Activated CD4-positive, alpha-beta memory T cell treated with anti-CD3 and anti-CD28 coated beads for 36 hours (primary cell): ENCODE measurements at regions not wholly inside any gene's neighbourhood (a gene's known extent, or its start where the extent isn't known, plus 50 kb on each side); places are given as distances from the start of the nearest gene placed in this dataset.
A peak's percentile ranks its signal among the peaks of the same experiment; 100 is the strongest.

ENCODE experiments used
- CTCF ChIA-PET: fragments of 350-600 bp; sonication (Branson Sonifier 250); formaldehyde crosslinking; loops from one replicate; lab custom pipeline; 2021; ENCODE audit warnings: antibody characterized with exemption, inconsistent platforms; lab: Charles Lee
- POLR2A ChIA-PET: fragments of 350-600 bp; sonication (Branson Sonifier 250); formaldehyde crosslinking; loops from one replicate; lab custom pipeline; 2021; ENCODE audit warnings: antibody characterized with exemption; lab: Charles Lee
- DNase-seq: peaks from one replicate; pipeline ENCODE4 v3.0.0-alpha.2; 2020
- H3K27ac Mint-ChIP-seq: one replicate; pipeline ENCODE4 v1.8.0; 2021; ENCODE audit warnings: mixed read lengths
- H3K27me3 Mint-ChIP-seq: one replicate; pipeline ENCODE4 v1.8.0; 2021; ENCODE audit warnings: mixed read lengths
- H3K36me3 Mint-ChIP-seq: one replicate; pipeline ENCODE4 v1.8.0; 2021; ENCODE audit warnings: mixed read lengths
- H3K4me1 Mint-ChIP-seq: one replicate; pipeline ENCODE4 v1.8.0; 2021; ENCODE audit warnings: low read depth, mixed read lengths
- H3K4me3 Mint-ChIP-seq: one replicate; pipeline ENCODE4 v1.8.0; 2021; ENCODE audit warnings: mild to moderate bottlenecking, mixed read lengths
- H3K9me3 Mint-ChIP-seq: one replicate; pipeline ENCODE4 v1.8.0; 2021; ENCODE audit warnings: mixed read lengths
- intact Hi-C: fragments of 100-400 bp; cut with micrococcal nuclease; formaldehyde crosslinking; loops from one replicate; pipeline ENCODE4 v1.15.1; 2023

GRCh38 chr4:20109391-20109790, 142.3 kb upstream of the SLIT2 start:
- POLR2A ChIA-PET, result no interaction called here
- intact Hi-C loops, result no loop called here
- H3K9me3 Mint-ChIP-seq, result peaks cover 12% of the 10 kb centered on the region
- no peaks in the 10 kb centered on the region for H3K27me3 Mint-ChIP-seq
- no peaks in the 10 kb centered on the region for H3K36me3 Mint-ChIP-seq
- no peak for DNase-seq
- no peak overlapping the region for H3K27ac Mint-ChIP-seq
- H3K4me1 Mint-ChIP-seq, result no peaks in the 10 kb centered on the region
- CTCF ChIA-PET, result no interaction called here
- no peak overlapping the region for H3K4me3 Mint-ChIP-seq

- H3K4me1 Mint-ChIP-seq, result no peaks in the 10 kb centered on the region
Measured at GRCh38 chr4:20106921-20107320, 144.8 kb upstream of the SLIT2 start.

GRCh38 chr4:20101831-20102230, 149.9 kb upstream of the SLIT2 start:
- no peak for DNase-seq
- Mint-ChIP-seq H3K27ac (no peak overlapping the region), H3K27me3 (no peaks in the 10 kb centered on the region), H3K9me3 (peaks cover 22% of the 10 kb centered on the region), H3K36me3 (no peaks in the 10 kb centered on the region), H3K4me1 (no peaks in the 10 kb centered on the region), H3K4me3 (no peak overlapping the region)
- POLR2A ChIA-PET, result no interaction called here
- CTCF ChIA-PET, result no interaction called here
- intact Hi-C loops, result no loop called here

More at GRCh38 chr4:20106921-20107320, 144.8 kb upstream of the SLIT2 start:
- POLR2A ChIA-PET, result no interaction called here
- DNase-seq, result no peak
- CTCF ChIA-PET, result no interaction called here
- intact Hi-C loops, result no loop called here
- H3K9me3 Mint-ChIP-seq, result peaks cover 9% of the 10 kb centered on the region
- no peak overlapping the region for H3K4me3 Mint-ChIP-seq
- H3K27ac Mint-ChIP-seq, result no peak overlapping the region
- no peaks in the 10 kb centered on the region for H3K36me3 Mint-ChIP-seq
- no peaks in the 10 kb centered on the region for H3K27me3 Mint-ChIP-seq

- H3K9me3 Mint-ChIP-seq, result peaks cover 17% of the 10 kb centered on the region
- no peaks in the 10 kb centered on the region for H3K27me3 Mint-ChIP-seq
- no peaks in the 10 kb centered on the region for H3K4me1 Mint-ChIP-seq
- ChIA-PET CTCF (no interaction called here), POLR2A (no interaction called here)
- no peak overlapping the region for H3K4me3 Mint-ChIP-seq
- no peak for DNase-seq
- intact Hi-C loops, result no loop called here
- H3K36me3 Mint-ChIP-seq, result no peaks in the 10 kb centered on the region
- no peak overlapping the region for H3K27ac Mint-ChIP-seq
Measured at GRCh38 chr4:20096911-20097310, 154.8 kb upstream of the SLIT2 start.

GRCh38 chr4:20095805-20096541, 155.7 kb upstream of the SLIT2 start:
- Mint-ChIP-seq H3K9me3 (peaks cover 11% of the 10 kb centered on the region), H3K4me3 (no peak overlapping the region), H3K4me1 (no peaks in the 10 kb centered on the region), H3K36me3 (no peaks in the 10 kb centered on the region), H3K27me3 (no peaks in the 10 kb centered on the region), H3K27ac (no peak overlapping the region)
- ChIA-PET CTCF (no interaction called here), POLR2A (no interaction called here)
- intact Hi-C loops, result no loop called here
- DNase-seq, result no peak

GRCh38 chr4:20091781-20092180, 159.9 kb upstream of the SLIT2 start:
- H3K27me3 Mint-ChIP-seq, result no peaks in the 10 kb centered on the region
- H3K9me3 Mint-ChIP-seq, result no peaks in the 10 kb centered on the region
- no peaks in the 10 kb centered on the region for H3K36me3 Mint-ChIP-seq
- no peak overlapping the region for H3K4me3 Mint-ChIP-seq
- H3K27ac Mint-ChIP-seq, result no peak overlapping the region
- DNase-seq, result no peak
- CTCF ChIA-PET, result no interaction called here
- POLR2A ChIA-PET, result no interaction called here
- intact Hi-C loops, result no loop called here
- no peaks in the 10 kb centered on the region for H3K4me1 Mint-ChIP-seq

- intact Hi-C loops, result no loop called here
- CTCF ChIA-PET, result interaction anchor here (0.7 kb wide), 1 partner anchor 839 kb away, joined by 3 read pairs; no protein-coding TSS in a partner anchor
- no peaks in the 10 kb centered on the region for H3K36me3 Mint-ChIP-seq
- H3K4me1 Mint-ChIP-seq, result no peaks in the 10 kb centered on the region
- no peaks in the 10 kb centered on the region for H3K9me3 Mint-ChIP-seq
- POLR2A ChIA-PET, result no interaction called here
- H3K4me3 Mint-ChIP-seq, result no peak overlapping the region
- H3K27ac Mint-ChIP-seq, result no peak overlapping the region
- no peak for DNase-seq
- H3K27me3 Mint-ChIP-seq, result no peaks in the 10 kb centered on the region
Measured at GRCh38 chr4:20087522-20087911, 164.2 kb upstream of the SLIT2 start.

GRCh38 chr4:20086799-20087521, 164.7 kb upstream of the SLIT2 start:
- Mint-ChIP-seq H3K27me3 (no peaks in the 10 kb centered on the region), H3K4me3 (no peak overlapping the region), H3K36me3 (no peaks in the 10 kb centered on the region), H3K9me3 (no peaks in the 10 kb centered on the region), H3K27ac (no peak overlapping the region), H3K4me1 (no peaks in the 10 kb centered on the region)
- intact Hi-C loops, result no loop called here
- POLR2A ChIA-PET, result no interaction called here
- CTCF ChIA-PET, result no interaction called here
- no peak for DNase-seq

- no peaks in the 10 kb centered on the region for H3K27me3 Mint-ChIP-seq
- no peaks in the 10 kb centered on the region for H3K9me3 Mint-ChIP-seq
- CTCF ChIA-PET, result no interaction called here
- no peaks in the 10 kb centered on the region for H3K36me3 Mint-ChIP-seq
- H3K4me3 Mint-ChIP-seq, result no peak overlapping the region
- POLR2A ChIA-PET, result no interaction called here
- intact Hi-C loops, result no loop called here
- no peaks in the 10 kb centered on the region for H3K4me1 Mint-ChIP-seq
- no peak for DNase-seq
- H3K27ac Mint-ChIP-seq, result no peak overlapping the region
Measured at GRCh38 chr4:20086067-20086798, 165.5 kb upstream of the SLIT2 start.

GRCh38 chr4:20085653-20086052, 166.1 kb upstream of the SLIT2 start:
- CTCF ChIA-PET, result no interaction called here

GRCh38 chr4:20085156-20085555, 166.5 kb upstream of the SLIT2 start:
- no peak overlapping the region for H3K27ac Mint-ChIP-seq
- intact Hi-C loops, result no loop called here
- DNase-seq, result no peak
- POLR2A ChIA-PET, result no interaction called here
- H3K36me3 Mint-ChIP-seq, result no peaks in the 10 kb centered on the region
- no peak overlapping the region for H3K4me3 Mint-ChIP-seq
- CTCF ChIA-PET, result no interaction called here
- peaks cover 5% of the 10 kb centered on the region for H3K9me3 Mint-ChIP-seq
- H3K27me3 Mint-ChIP-seq, result no peaks in the 10 kb centered on the region
- H3K4me1 Mint-ChIP-seq, result no peaks in the 10 kb centered on the region

More at GRCh38 chr4:20085653-20086052, 166.1 kb upstream of the SLIT2 start:
- H3K27me3 Mint-ChIP-seq, result no peaks in the 10 kb centered on the region
- no peak overlapping the region for H3K27ac Mint-ChIP-seq
- POLR2A ChIA-PET, result no interaction called here
- no peak overlapping the region for H3K4me3 Mint-ChIP-seq
- intact Hi-C loops, result no loop called here
- no peak for DNase-seq
- no peaks in the 10 kb centered on the region for H3K36me3 Mint-ChIP-seq
- peaks cover 3% of the 10 kb centered on the region for H3K9me3 Mint-ChIP-seq
- H3K4me1 Mint-ChIP-seq, result no peaks in the 10 kb centered on the region

- Mint-ChIP-seq H3K4me1 (no peaks in the 10 kb centered on the region), H3K27ac (no peak overlapping the region), H3K36me3 (no peaks in the 10 kb centered on the region), H3K4me3 (no peak overlapping the region), H3K27me3 (no peaks in the 10 kb centered on the region), H3K9me3 (peaks cover 5% of the 10 kb centered on the region)
- POLR2A ChIA-PET, result no interaction called here
- DNase-seq, result peak; percentile 9
- intact Hi-C loops, result no loop called here
- CTCF ChIA-PET, result no interaction called here
Measured at GRCh38 chr4:20084488-20084887, 167.2 kb upstream of the SLIT2 start.
